Cardiac fibroblast (primary cell): ENCODE measurements at regions not wholly inside any gene's neighbourhood (a gene's known extent, or its start where the extent isn't known, plus 50 kb on each side); places are given as distances from the start of the nearest gene placed in this dataset.

ENCODE experiments used
- DNase-seq, 2 donors: peaks; one replicate each; pipeline versions ENCODE4 v3.0.0 to v3.0.0-alpha.2; 2010; ENCODE audit warnings: low read depth in 2 of 2
- H3K4me3 ChIP-seq, 2 donors: replicated peaks in 1 of 2; 1 replicate in 1 of 2; 2 replicates in 1 of 2; pipeline ENCODE4 v1.5.1; 2011; ENCODE audit warnings: low read depth in 2 of 2, low read length in 2 of 2, mild to moderate bottlenecking in 2 of 2, moderate library complexity in 1 of 2
- CTCF ChIP-seq: IDR thresholded peaks from one replicate; pipeline ENCODE4 v1.5.1; 2011; ENCODE audit warnings: low read depth, mild to moderate bottlenecking, low read length, inconsistent platforms

DNA sequence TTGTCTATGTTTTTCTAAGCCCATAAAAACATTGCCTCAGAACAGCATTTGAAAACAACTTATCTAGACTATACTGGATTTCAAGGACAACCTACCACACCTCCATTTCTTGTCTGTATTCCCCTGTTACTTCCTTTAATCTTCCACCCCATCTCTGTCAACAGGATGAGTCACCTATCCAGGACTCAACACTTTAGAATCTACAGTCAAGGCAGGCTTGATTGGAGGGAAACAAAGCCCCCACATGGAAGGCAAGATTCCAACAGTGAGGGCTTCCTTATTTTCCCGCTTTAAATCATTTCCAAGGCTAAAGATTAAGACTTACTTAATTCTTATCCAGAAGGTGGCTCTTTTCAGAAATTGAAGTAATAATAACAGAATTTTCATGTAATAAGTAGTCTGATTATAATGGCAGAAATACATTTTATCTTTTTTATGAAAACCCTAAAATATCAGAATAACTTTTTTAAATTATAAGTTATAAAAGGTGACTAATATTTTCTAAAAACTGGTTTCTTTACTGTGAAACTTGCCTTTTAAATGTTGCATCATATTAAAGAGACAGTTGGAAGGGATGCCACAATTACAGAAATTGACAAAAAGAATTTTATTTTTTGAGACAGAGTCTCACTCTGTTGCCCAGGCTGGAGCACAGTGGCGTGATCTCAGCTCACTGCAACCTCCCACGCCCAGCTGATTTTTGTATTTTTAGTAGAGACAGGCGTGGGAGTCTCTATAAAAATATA lies 138.7 kb upstream of the CCDC150 start:
- DNase-seq, result peak in 1 of 2 donors; percentile 34
- TF ChIP-seq CTCF, result no peak
- H3K4me3 ChIP-seq, result no peak overlapping the region

DNA sequence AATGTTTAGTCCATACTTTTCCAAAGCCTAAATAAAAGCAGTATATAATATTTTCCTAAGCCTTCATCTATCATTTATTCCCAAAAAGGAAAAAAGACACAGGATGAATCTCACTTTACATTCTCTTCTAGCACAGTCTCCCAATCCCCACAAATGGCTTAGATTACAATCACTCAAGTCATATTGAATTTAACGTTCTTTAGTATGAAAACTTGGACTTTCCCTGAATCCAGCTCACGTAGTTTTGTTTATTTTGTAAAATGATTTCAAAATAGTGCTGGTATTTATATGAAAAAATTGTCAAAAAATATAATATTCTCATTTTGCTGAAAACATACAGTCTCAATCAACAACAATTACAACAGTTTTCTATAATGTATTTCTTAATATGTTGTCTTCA lies 137.7 kb upstream of the CCDC150 start:
- H3K4me3 ChIP-seq, result no peak overlapping the region
- DNase-seq, result no peak
- no peak for TF ChIP-seq CTCF

DNA sequence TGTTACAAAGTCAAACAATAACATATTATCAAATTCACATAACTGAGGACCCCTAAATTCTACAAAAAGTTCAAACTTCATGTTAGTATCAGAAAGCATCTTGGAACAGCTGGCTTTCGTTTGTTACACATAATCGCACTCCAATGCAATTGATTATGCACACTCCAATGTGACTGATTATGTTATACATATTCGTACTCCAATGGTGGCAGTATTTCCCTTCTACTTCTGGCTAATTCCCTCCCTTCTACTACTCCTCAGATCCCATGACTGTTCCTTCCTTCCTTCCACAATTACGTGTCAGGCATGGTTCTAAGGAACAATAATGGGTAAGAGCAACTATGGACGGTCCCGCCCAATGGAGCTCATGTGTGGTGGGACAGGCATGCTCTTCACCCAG lies 137.1 kb upstream of the CCDC150 start:
- no peak overlapping the region for H3K4me3 ChIP-seq
- no peak for TF ChIP-seq CTCF
- DNase-seq, result no peak

- no peak overlapping the region for H3K4me3 ChIP-seq
- no peak for DNase-seq
- no peak for TF ChIP-seq CTCF
These were observed 136.1 kb upstream of the CCDC150 start for GRCh38 chr2:196503398-196503797.

- H3K4me3 ChIP-seq, result no peak overlapping the region
- no peak for DNase-seq
- TF ChIP-seq CTCF, result no peak
These were observed 134.7 kb upstream of the CCDC150 start for GRCh38 chr2:196504788-196505187.

DNA sequence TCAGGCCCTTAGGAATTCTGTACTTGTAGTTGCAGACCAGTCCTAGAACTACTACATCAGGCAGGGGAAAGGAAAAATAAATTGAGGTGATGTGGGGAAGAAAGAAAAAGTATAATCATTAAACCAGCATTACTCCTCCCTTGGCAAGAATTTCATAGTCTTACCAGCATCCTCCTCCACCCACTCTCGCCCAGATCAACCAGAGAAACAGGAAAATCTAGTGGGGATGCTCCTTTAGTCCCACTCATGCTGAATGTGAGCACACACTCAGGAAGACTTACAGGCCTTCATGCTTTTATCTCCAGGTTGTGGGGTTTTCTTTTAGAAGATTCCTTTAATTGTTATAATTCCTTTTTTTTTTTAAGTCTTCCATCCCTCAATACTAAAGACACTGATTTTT lies 129.3 kb upstream of the CCDC150 start:
- H3K4me3 ChIP-seq, result no peak overlapping the region
- DNase-seq, result no peak
- no peak for TF ChIP-seq CTCF
